GM23338 (cell line): ENCODE measurements at regions not wholly inside any gene's neighbourhood (a gene's known extent, or its start where the extent isn't known, plus 50 kb on each side); places are given as distances from the start of the nearest gene placed in this dataset.

Experiments
- ATAC-seq: fragments of 200-7000 bp; cut with Tn5 transposase; 3 replicates; pipeline ENCODE4 v1.9.1; 2020
- DNase-seq: peaks from one replicate; pipeline ENCODE4 v3.0.0-alpha.2; 2015; ENCODE audit warnings: low spot score
- H2AFZ ChIP-seq: fragments of 200-600 bp; sonication (generic); 2 replicates; pipeline ENCODE4 v1.8.0; 2016; ENCODE audit warnings: antibody characterized with exemption, mild to moderate bottlenecking, moderate library complexity
- H3F3A ChIP-seq: fragments of 200-600 bp; sonication (generic); replicated peaks from 2 replicates; pipeline ENCODE4 v1.8.0; 2017; ENCODE audit warnings: antibody characterized with exemption, mixed run types, low read depth
- H3K27ac ChIP-seq: fragments of 200-600 bp; sonication (generic); 2 replicates; pipeline ENCODE4 v1.6.1; 2016; ENCODE audit warnings: low read depth
- H3K27me3 ChIP-seq: fragments of 200-600 bp; sonication (generic); 2 replicates; pipeline ENCODE4 v1.8.0; 2016; ENCODE audit warnings: mild to moderate bottlenecking, mixed run types, moderate library complexity; ENCODE audit not compliant: insufficient read depth
- H3K36me3 ChIP-seq: fragments of 200-600 bp; sonication (generic); 2 replicates; pipeline ENCODE4 v1.8.0; 2016; ENCODE audit warnings: mild to moderate bottlenecking; ENCODE audit not compliant: insufficient read depth
- H3K4me1 ChIP-seq: fragments of 200-600 bp; sonication (generic); 2 replicates; pipeline ENCODE4 v1.8.0; 2016; ENCODE audit warnings: mild to moderate bottlenecking, moderate library complexity; ENCODE audit not compliant: insufficient read depth
- H3K4me2 ChIP-seq: fragments of 200-600 bp; sonication (generic); 2 replicates; pipeline ENCODE4 v1.7.1; 2017; ENCODE audit warnings: mixed run types
- H3K4me3 ChIP-seq: fragments of 200-600 bp; sonication (generic); 2 replicates; pipeline ENCODE4 v1.6.1; 2016; ENCODE audit warnings: mixed run types
- H3K79me2 ChIP-seq: fragments of 200-600 bp; sonication (generic); replicated peaks from 2 replicates; pipeline ENCODE4 v1.8.0; 2017; ENCODE audit warnings: mild to moderate bottlenecking; ENCODE audit not compliant: insufficient read depth
- H3K9me2 ChIP-seq: fragments of 200-600 bp; sonication (generic); 2 replicates; pipeline ENCODE4 v1.8.0; 2017; ENCODE audit not compliant: insufficient read depth
- H4K20me1 ChIP-seq: fragments of 200-600 bp; sonication (generic); replicated peaks from 2 replicates; pipeline ENCODE4 v1.8.0; 2017; ENCODE audit warnings: mild to moderate bottlenecking; ENCODE audit not compliant: insufficient read depth
- H3K27ac Mint-ChIP-seq: 2 replicates; pipeline ENCODE4 v1.8.0; 2020; ENCODE audit warnings: inconsistent platforms, mild to moderate bottlenecking, moderate library complexity, mixed read lengths
- H3K27me3 Mint-ChIP-seq: 3 replicates; pipeline ENCODE4 v1.8.0; 2022; ENCODE audit warnings: low read depth, mild to moderate bottlenecking, moderate library complexity, mixed read lengths, inconsistent platforms; ENCODE audit not compliant: insufficient read depth, poor library complexity
- H3K36me3 Mint-ChIP-seq: 3 replicates; pipeline ENCODE4 v1.8.0; 2021; ENCODE audit warnings: low read depth, mild to moderate bottlenecking, inconsistent platforms, moderate library complexity, mixed read lengths
- H3K4me1 Mint-ChIP-seq: 3 replicates; pipeline ENCODE4 v1.8.0; 2020; ENCODE audit warnings: mild to moderate bottlenecking, inconsistent platforms, mixed read lengths
- H3K4me3 Mint-ChIP-seq: 3 replicates; pipeline ENCODE4 v1.8.0; 2021; ENCODE audit warnings: moderate library complexity, mild to moderate bottlenecking, inconsistent platforms, mixed read lengths
- H3K9me3 Mint-ChIP-seq: 3 replicates; pipeline ENCODE4 v1.8.0; 2020; ENCODE audit warnings: moderate library complexity, mild to moderate bottlenecking, inconsistent platforms, mixed read lengths
- CREB1 ChIP-seq: fragments of 250-450 bp; sonication (Bioruptor Pico); IDR thresholded peaks from 2 replicates; pipeline ENCODE4 v1.5.0; 2020; ENCODE audit warnings: low read depth, mild to moderate bottlenecking, moderate library complexity
- EZH2 ChIP-seq: fragments of 200-600 bp; sonication (generic); IDR thresholded peaks from one replicate; pipeline ENCODE4 v1.8.0; 2017; ENCODE audit warnings: antibody characterized with exemption, mild to moderate bottlenecking, low read depth; ENCODE audit not compliant: unreplicated experiment
- EZH2phosphoT487 ChIP-seq: fragments of 200-600 bp; sonication (generic); IDR thresholded peaks from one replicate; pipeline ENCODE4 v1.8.1; 2018; ENCODE audit warnings: antibody characterized with exemption; ENCODE audit not compliant: unreplicated experiment
- JUNB ChIP-seq: IDR thresholded peaks from one replicate; pipeline ENCODE4 v1.6.1; 2016; ENCODE audit warnings: antibody characterized with exemption; ENCODE audit not compliant: unreplicated experiment
- NANOG ChIP-seq: IDR thresholded peaks from 2 replicates; pipeline ENCODE4 v1.6.1; 2016; ENCODE audit warnings: antibody characterized with exemption, borderline replicate concordance
- POLR2AphosphoS5 ChIP-seq: IDR thresholded peaks from 2 replicates; pipeline ENCODE4 v1.6.1; 2016; ENCODE audit warnings: antibody characterized with exemption, low read depth
- STAT1 ChIP-seq: IDR thresholded peaks from one replicate; pipeline ENCODE4 v1.6.1; 2016; ENCODE audit warnings: antibody characterized with exemption; ENCODE audit not compliant: unreplicated experiment
- ZNF114 ChIP-seq: fragments of 250-450 bp; sonication (Bioruptor Pico); IDR thresholded peaks from 2 replicates; pipeline ENCODE4 v1.5.0; 2020; ENCODE audit warnings: mild to moderate bottlenecking, moderate library complexity
- ZNF331 ChIP-seq: fragments of 250-450 bp; sonication (Bioruptor Pico); IDR thresholded peaks from 2 replicates; pipeline ENCODE4 v1.5.0; 2020; ENCODE audit warnings: low read depth, mild to moderate bottlenecking, moderate library complexity
- TF ChIP-seq, protein P1 (sequence below), 2 experiments: fragments of 200-600 bp in 1 of 2; sonication (generic) in 1 of 2; conservative IDR thresholded peaks; 2 replicates each; pipeline versions ENCODE4 v1.5.1 to v1.6.1; 2016 to 2017; ENCODE audit warnings: antibody characterized with exemption in 2 of 2, low read depth in 2 of 2, mild to moderate bottlenecking in 2 of 2, moderate library complexity in 1 of 2
- TF ChIP-seq, protein P2 (sequence below): fragments of 250-450 bp; sonication (Bioruptor Pico); IDR thresholded peaks from 2 replicates; pipeline ENCODE4 v1.5.0; 2020; ENCODE audit warnings: mild to moderate bottlenecking, moderate library complexity
- TF ChIP-seq, protein P3 (sequence below): IDR thresholded peaks from one replicate; pipeline ENCODE4 v1.6.1; 2018; ENCODE audit warnings: antibody characterized with exemption; ENCODE audit not compliant: unreplicated experiment
- TF ChIP-seq, protein P4 (sequence below): IDR thresholded peaks from 2 replicates; pipeline ENCODE4 v1.6.1; 2016; ENCODE audit warnings: antibody characterized with exemption

DNA sequence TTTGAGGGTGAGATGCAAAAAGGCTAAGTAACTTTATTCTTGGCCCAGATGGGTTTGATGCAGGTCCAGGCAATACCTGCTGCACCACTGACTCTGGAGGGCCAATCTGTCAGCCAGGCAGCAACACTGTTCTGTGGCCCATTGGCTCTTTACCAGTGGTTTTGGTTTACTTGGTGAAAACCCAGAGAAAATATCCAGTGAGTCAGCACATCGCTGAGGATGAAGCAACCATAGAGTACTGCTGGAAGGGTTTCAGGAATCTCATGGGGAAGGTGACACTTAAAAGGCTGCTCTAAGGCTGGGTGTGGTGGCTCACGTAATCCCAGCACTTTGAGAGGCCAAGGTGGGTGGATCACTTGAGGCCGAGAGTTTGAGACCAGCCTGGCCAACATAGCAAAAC is 192.5 kb upstream of the FAM98A start:
- Histone ChIP-seq H3K9me2 (peaks cover 8% of the 10 kb centered on the region; the same call in 1 of the 2 replicates), H3K27ac (no peak overlapping the region), H3K4me2 (no peak overlapping the region), H3K27me3 (no peaks in the 10 kb centered on the region), H3K4me3 (no peak overlapping the region), H2AFZ (no peak overlapping the region), H3F3A (no peaks in the 10 kb centered on the region), H3K36me3 (no peaks in the 10 kb centered on the region), H4K20me1 (no peaks in the 10 kb centered on the region), H3K4me1 (no peaks in the 10 kb centered on the region), H3K79me2 (no peaks in the 10 kb centered on the region)
- Mint-ChIP-seq H3K4me1 (no peaks in the 10 kb centered on the region), H3K27ac (no peak overlapping the region), H3K4me3 (no peak overlapping the region), H3K36me3 (peaks cover 3% of the 10 kb centered on the region), H3K27me3 (peaks cover 1% of the 10 kb centered on the region), H3K9me3 (peaks cover 6% of the 10 kb centered on the region; the same call in 1 of the 3 replicates)
- TF ChIP-seq EZH2phosphoT487 (no peak), NANOG (no peak), POLR2AphosphoS5 (no peak), ZNF331 (CRISPR knock-in tag) (no peak), EZH2 (no peak), STAT1 (no peak), CREB1 (CRISPR knock-in tag) (no peak), ZNF114 (no peak), JUNB (no peak)
- TF ChIP-seq, protein P1, sequence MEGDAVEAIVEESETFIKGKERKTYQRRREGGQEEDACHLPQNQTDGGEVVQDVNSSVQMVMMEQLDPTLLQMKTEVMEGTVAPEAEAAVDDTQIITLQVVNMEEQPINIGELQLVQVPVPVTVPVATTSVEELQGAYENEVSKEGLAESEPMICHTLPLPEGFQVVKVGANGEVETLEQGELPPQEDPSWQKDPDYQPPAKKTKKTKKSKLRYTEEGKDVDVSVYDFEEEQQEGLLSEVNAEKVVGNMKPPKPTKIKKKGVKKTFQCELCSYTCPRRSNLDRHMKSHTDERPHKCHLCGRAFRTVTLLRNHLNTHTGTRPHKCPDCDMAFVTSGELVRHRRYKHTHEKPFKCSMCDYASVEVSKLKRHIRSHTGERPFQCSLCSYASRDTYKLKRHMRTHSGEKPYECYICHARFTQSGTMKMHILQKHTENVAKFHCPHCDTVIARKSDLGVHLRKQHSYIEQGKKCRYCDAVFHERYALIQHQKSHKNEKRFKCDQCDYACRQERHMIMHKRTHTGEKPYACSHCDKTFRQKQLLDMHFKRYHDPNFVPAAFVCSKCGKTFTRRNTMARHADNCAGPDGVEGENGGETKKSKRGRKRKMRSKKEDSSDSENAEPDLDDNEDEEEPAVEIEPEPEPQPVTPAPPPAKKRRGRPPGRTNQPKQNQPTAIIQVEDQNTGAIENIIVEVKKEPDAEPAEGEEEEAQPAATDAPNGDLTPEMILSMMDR (conservative IDR thresholded peaks at IDR 0.05; ENCODE audit: low read depth in 2 of 2): no peak
- TF ChIP-seq, protein P2, sequence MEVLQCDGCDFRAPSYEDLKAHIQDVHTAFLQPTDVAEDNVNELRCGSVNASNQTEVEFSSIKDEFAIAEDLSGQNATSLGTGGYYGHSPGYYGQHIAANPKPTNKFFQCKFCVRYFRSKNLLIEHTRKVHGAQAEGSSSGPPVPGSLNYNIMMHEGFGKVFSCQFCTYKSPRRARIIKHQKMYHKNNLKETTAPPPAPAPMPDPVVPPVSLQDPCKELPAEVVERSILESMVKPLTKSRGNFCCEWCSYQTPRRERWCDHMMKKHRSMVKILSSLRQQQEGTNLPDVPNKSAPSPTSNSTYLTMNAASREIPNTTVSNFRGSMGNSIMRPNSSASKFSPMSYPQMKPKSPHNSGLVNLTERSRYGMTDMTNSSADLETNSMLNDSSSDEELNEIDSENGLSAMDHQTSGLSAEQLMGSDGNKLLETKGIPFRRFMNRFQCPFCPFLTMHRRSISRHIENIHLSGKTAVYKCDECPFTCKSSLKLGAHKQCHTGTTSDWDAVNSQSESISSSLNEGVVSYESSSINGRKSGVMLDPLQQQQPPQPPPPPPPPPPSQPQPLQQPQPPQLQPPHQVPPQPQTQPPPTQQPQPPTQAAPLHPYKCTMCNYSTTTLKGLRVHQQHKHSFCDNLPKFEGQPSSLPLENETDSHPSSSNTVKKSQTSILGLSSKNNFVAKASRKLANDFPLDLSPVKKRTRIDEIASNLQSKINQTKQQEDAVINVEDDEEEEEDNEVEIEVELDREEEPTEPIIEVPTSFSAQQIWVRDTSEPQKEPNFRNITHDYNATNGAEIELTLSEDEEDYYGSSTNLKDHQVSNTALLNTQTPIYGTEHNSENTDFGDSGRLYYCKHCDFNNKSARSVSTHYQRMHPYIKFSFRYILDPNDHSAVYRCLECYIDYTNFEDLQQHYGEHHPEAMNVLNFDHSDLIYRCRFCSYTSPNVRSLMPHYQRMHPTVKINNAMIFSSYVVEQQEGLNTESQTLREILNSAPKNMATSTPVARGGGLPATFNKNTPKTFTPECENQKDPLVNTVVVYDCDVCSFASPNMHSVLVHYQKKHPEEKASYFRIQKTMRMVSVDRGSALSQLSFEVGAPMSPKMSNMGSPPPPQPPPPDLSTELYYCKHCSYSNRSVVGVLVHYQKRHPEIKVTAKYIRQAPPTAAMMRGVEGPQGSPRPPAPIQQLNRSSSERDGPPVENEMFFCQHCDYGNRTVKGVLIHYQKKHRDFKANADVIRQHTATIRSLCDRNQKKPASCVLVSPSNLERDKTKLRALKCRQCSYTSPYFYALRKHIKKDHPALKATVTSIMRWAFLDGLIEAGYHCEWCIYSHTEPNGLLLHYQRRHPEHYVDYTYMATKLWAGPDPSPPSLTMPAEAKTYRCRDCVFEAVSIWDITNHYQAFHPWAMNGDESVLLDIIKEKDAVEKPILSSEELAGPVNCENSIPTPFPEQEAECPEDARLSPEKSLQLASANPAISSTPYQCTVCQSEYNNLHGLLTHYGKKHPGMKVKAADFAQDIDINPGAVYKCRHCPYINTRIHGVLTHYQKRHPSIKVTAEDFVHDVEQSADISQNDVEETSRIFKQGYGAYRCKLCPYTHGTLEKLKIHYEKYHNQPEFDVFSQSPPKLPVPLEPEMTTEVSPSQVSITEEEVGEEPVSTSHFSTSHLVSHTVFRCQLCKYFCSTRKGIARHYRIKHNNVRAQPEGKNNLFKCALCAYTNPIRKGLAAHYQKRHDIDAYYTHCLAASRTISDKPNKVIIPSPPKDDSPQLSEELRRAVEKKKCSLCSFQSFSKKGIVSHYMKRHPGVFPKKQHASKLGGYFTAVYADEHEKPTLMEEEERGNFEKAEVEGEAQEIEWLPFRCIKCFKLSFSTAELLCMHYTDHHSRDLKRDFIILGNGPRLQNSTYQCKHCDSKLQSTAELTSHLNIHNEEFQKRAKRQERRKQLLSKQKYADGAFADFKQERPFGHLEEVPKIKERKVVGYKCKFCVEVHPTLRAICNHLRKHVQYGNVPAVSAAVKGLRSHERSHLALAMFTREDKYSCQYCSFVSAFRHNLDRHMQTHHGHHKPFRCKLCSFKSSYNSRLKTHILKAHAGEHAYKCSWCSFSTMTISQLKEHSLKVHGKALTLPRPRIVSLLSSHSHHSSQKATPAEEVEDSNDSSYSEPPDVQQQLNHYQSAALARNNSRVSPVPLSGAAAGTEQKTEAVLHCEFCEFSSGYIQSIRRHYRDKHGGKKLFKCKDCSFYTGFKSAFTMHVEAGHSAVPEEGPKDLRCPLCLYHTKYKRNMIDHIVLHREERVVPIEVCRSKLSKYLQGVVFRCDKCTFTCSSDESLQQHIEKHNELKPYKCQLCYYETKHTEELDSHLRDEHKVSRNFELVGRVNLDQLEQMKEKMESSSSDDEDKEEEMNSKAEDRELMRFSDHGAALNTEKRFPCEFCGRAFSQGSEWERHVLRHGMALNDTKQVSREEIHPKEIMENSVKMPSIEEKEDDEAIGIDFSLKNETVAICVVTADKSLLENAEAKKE: no peak
- TF ChIP-seq, protein P3, sequence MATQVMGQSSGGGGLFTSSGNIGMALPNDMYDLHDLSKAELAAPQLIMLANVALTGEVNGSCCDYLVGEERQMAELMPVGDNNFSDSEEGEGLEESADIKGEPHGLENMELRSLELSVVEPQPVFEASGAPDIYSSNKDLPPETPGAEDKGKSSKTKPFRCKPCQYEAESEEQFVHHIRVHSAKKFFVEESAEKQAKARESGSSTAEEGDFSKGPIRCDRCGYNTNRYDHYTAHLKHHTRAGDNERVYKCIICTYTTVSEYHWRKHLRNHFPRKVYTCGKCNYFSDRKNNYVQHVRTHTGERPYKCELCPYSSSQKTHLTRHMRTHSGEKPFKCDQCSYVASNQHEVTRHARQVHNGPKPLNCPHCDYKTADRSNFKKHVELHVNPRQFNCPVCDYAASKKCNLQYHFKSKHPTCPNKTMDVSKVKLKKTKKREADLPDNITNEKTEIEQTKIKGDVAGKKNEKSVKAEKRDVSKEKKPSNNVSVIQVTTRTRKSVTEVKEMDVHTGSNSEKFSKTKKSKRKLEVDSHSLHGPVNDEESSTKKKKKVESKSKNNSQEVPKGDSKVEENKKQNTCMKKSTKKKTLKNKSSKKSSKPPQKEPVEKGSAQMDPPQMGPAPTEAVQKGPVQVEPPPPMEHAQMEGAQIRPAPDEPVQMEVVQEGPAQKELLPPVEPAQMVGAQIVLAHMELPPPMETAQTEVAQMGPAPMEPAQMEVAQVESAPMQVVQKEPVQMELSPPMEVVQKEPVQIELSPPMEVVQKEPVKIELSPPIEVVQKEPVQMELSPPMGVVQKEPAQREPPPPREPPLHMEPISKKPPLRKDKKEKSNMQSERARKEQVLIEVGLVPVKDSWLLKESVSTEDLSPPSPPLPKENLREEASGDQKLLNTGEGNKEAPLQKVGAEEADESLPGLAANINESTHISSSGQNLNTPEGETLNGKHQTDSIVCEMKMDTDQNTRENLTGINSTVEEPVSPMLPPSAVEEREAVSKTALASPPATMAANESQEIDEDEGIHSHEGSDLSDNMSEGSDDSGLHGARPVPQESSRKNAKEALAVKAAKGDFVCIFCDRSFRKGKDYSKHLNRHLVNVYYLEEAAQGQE: no peak
- TF ChIP-seq, protein P4, sequence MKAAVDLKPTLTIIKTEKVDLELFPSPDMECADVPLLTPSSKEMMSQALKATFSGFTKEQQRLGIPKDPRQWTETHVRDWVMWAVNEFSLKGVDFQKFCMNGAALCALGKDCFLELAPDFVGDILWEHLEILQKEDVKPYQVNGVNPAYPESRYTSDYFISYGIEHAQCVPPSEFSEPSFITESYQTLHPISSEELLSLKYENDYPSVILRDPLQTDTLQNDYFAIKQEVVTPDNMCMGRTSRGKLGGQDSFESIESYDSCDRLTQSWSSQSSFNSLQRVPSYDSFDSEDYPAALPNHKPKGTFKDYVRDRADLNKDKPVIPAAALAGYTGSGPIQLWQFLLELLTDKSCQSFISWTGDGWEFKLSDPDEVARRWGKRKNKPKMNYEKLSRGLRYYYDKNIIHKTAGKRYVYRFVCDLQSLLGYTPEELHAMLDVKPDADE: no peak
- no peak for ATAC-seq
- DNase-seq: no peak
